ENCODE measurements at regions not wholly inside any gene's neighbourhood (a gene's known extent, or its start where the extent isn't known, plus 50 kb on each side); places are given as distances from the start of the nearest gene placed in this dataset.

DNA sequence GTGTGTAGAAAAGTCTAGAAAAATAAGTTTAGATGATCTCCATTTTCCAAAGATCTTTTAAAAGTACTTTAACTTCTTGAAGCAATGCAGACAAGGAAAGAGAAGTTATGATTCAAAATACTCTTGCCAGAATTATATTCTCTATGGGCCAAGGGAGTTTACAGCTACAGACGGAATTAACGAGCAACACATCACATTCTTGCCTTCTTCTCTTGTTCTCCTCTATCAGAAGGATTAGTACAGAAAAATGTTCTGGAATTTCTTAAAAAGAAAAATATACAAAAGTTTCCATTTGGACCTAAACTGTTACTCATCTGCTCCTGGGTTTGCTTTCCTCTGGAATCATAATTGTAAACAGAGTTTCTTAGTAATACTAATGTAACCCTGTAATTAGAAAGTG, 284.7 kb upstream of the HSF2 start:
- Histone ChIP-seq H4K20me1 (ENCODE audit: low read length) (no peaks in the 10 kb centered on the region), H3K4me3 (ENCODE audit: low read length) (no peak overlapping the region), H3K9ac (ENCODE audit: low read length) (no peak overlapping the region), H3F3A (ENCODE audit: low read length, unreplicated experiment) (no peaks in the 10 kb centered on the region), H3K27me3 (ENCODE audit: low read length) (0 out of 2 replicates have a peak, but pooled peaks cover 4% of the 10 kb centered on the region), H3K9me2 (replicated peaks; ENCODE audit: low read length) (no peaks in the 10 kb centered on the region), H3K36me3 (ENCODE audit: low read depth, low read length) (no peaks in the 10 kb centered on the region), H2AFZ (ENCODE audit: low read length) (no peak overlapping the region), H3K4me1 (ENCODE audit: insufficient read depth, low read length) (no peaks in the 10 kb centered on the region), H3K4me2 (ENCODE audit: low read length) (no peak overlapping the region), H3K27ac (ENCODE audit: low read length) (no peak overlapping the region), H3K9me3 (ENCODE audit: low read length) (no peaks in the 10 kb centered on the region), H3K79me2 (ENCODE audit: low read length) (no peaks in the 10 kb centered on the region)
- TF ChIP-seq CTCF (conservative IDR thresholded peaks at IDR 0.05; ENCODE audit: low read depth, low read length) (no peak), EZH2phosphoT487 (IDR thresholded peaks at IDR 0.05; ENCODE audit: borderline replicate concordance, low read length) (no peak), EZH2 (IDR thresholded peaks at IDR 0.05; ENCODE audit: low read length, unreplicated experiment) (no peak)
- intact Hi-C loops (cut with micrococcal nuclease), result no loop called here
- ATAC-seq (no peak), DNase-seq (no peak)
- POLR2A ChIA-PET (ENCODE audit: unreplicated experiment), result no interaction called here
- no TSS peak for BruUV-seq (replicated peaks)
- CTCF ChIA-PET, result no interaction called here

DNA sequence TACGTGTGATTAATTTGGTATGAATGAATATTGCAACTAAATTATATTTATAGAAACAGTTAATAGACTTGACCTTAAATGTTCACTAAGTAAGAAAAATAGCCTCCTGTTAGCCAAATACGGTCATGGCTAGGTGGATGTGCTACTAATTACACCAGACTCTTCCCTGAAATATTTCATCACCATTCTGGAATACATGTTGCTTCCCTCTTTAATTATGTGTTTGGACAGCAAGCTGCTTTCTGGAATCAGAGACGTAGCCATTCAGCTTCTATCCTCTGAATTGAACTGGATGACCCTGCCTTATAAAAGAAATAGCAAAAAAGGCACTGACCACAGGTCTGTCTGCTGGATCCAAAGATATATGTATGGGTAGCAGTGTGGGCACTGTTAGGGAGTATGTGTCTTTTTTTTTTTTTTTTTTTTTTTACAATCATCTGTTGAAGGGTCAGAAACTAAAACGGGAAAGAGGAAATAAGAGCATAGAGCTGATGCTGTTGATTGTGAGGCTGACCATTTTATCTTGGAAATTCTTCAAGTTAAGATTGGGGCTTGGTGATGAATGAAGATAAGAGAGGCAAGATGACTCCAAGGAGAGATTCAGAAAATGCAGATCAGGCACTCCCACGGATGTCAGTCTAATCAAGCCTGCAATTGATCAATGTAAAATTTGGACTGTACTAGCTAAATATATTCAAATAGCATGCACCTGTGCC, 283.2 kb upstream of the HSF2 start:
- intact Hi-C loops (cut with micrococcal nuclease), result no loop called here
- CTCF ChIA-PET, result no interaction called here
- Histone ChIP-seq H3K4me1 (ENCODE audit: insufficient read depth, low read length) (no peaks in the 10 kb centered on the region), H3K79me2 (ENCODE audit: low read length) (no peaks in the 10 kb centered on the region), H3K36me3 (ENCODE audit: low read depth, low read length) (no peaks in the 10 kb centered on the region), H3K4me3 (ENCODE audit: low read length) (no peak overlapping the region), H2AFZ (ENCODE audit: low read length) (no peak overlapping the region), H4K20me1 (ENCODE audit: low read length) (no peaks in the 10 kb centered on the region), H3K9ac (ENCODE audit: low read length) (no peak overlapping the region), H3K9me2 (replicated peaks; ENCODE audit: low read length) (no peaks in the 10 kb centered on the region), H3F3A (ENCODE audit: low read length, unreplicated experiment) (no peaks in the 10 kb centered on the region), H3K27me3 (ENCODE audit: low read length) (0 out of 2 replicates have a peak, but pooled peaks cover 4% of the 10 kb centered on the region), H3K9me3 (ENCODE audit: low read length) (no peaks in the 10 kb centered on the region), H3K4me2 (ENCODE audit: low read length) (no peak overlapping the region), H3K27ac (ENCODE audit: low read length) (no peak overlapping the region)
- POLR2A ChIA-PET (ENCODE audit: unreplicated experiment), result no interaction called here
- DNase-seq (no peak), ATAC-seq (no peak)
- no TSS peak for BruUV-seq (replicated peaks)
- TF ChIP-seq EZH2phosphoT487 (IDR thresholded peaks at IDR 0.05; ENCODE audit: borderline replicate concordance, low read length), result no peak

GRCh38 chr6:122116835-122117627, 282.4 kb upstream of the HSF2 start:
- Histone ChIP-seq H3K27me3 (ENCODE audit: low read length) (0 out of 2 replicates have a peak, but pooled peaks cover 4% of the 10 kb centered on the region), H3K27ac (ENCODE audit: low read length) (no peak overlapping the region), H2AFZ (ENCODE audit: low read length) (no peak overlapping the region), H3K79me2 (ENCODE audit: low read length) (no peaks in the 10 kb centered on the region), H3K36me3 (ENCODE audit: low read depth, low read length) (no peaks in the 10 kb centered on the region), H3K9ac (ENCODE audit: low read length) (no peak overlapping the region), H3F3A (ENCODE audit: low read length, unreplicated experiment) (no peaks in the 10 kb centered on the region), H3K4me3 (ENCODE audit: low read length) (no peak overlapping the region), H3K9me2 (replicated peaks; ENCODE audit: low read length) (no peaks in the 10 kb centered on the region), H3K9me3 (ENCODE audit: low read length) (no peaks in the 10 kb centered on the region), H3K4me2 (ENCODE audit: low read length) (no peak overlapping the region), H4K20me1 (ENCODE audit: low read length) (no peaks in the 10 kb centered on the region), H3K4me1 (ENCODE audit: insufficient read depth, low read length) (no peaks in the 10 kb centered on the region)
- DNase-seq (no peak), ATAC-seq (no peak)
- ChIA-PET POLR2A (ENCODE audit: unreplicated experiment) (no interaction called here), CTCF (no interaction called here)
- no peak for TF ChIP-seq EZH2phosphoT487 (IDR thresholded peaks at IDR 0.05; ENCODE audit: borderline replicate concordance, low read length)
- no peak for TF ChIP-seq CTCF (conservative IDR thresholded peaks at IDR 0.05; ENCODE audit: low read depth, low read length)
- no peak for TF ChIP-seq EZH2 (IDR thresholded peaks at IDR 0.05; ENCODE audit: low read length, unreplicated experiment)
- no TSS peak for BruUV-seq (replicated peaks)
- intact Hi-C loops (cut with micrococcal nuclease), result no loop called here

Data from PC-3 (cell line).